Neural cell (in vitro differentiated cells): ENCODE measurements at regions not wholly inside any gene's neighbourhood (a gene's known extent, or its start where the extent isn't known, plus 50 kb on each side); places are given as distances from the start of the nearest gene placed in this dataset.

ENCODE experiments used
- CTCF ChIP-seq: fragments of 450-650 bp; IDR thresholded peaks from 2 replicates; pipeline ENCODE4 v1.5.1; 2014; ENCODE audit warnings: antibody characterized with exemption, mild to moderate bottlenecking, moderate library complexity; ENCODE audit not compliant: poor library complexity, severe bottlenecking
- EP300 ChIP-seq: fragments of 450-650 bp; conservative IDR thresholded peaks from 2 replicates; pipeline ENCODE4 v1.6.1; 2014; ENCODE audit warnings: antibody characterized with exemption, mild to moderate bottlenecking, moderate library complexity; ENCODE audit not compliant: poor library complexity, severe bottlenecking
- EZH2 ChIP-seq: fragments of 200-600, 300-800 bp; shearing (Covaris generic), sonication (generic); IDR thresholded peaks from 2 replicates; pipeline ENCODE4 v1.6.1; 2014; ENCODE audit warnings: antibody characterized with exemption, low read length, borderline replicate concordance, mild to moderate bottlenecking; ENCODE audit not compliant: insufficient read depth, poor library complexity, severe bottlenecking
- POLR2AphosphoS5 ChIP-seq: IDR thresholded peaks from 2 replicates; pipeline ENCODE4 v1.6.1; 2012
- TAF1 ChIP-seq: IDR thresholded peaks from 2 replicates; pipeline ENCODE4 v1.6.1; 2012; ENCODE audit warnings: low read depth

GRCh38 chr13:68323124-68323523 is 1093.0 kb upstream of the PCDH9 start:
- TF ChIP-seq POLR2AphosphoS5 (no peak), TAF1 (no peak), CTCF (no peak), EP300 (no peak), EZH2 (no peak)
